Brain microvascular endothelial cell (primary cell): ENCODE measurements at regions not wholly inside any gene's neighbourhood (a gene's known extent, or its start where the extent isn't known, plus 50 kb on each side); places are given as distances from the start of the nearest gene placed in this dataset.
"Not testable (repeated sequence)": the region's sequence is repeated elsewhere in the genome, so short reads cannot be mapped to it uniquely, and the experiment has no call there.

Source experiments
- DNase-seq: peaks from one replicate; pipeline ENCODE4 v3.0.0-alpha.2; 2020
- H3K27ac ChIP-seq: fragments of 250-450 bp; sonication (Bioruptor Pico); 2 replicates; pipeline ENCODE4 v1.5.1; 2020; ENCODE audit warnings: mild to moderate bottlenecking, moderate library complexity
- H3K27me3 ChIP-seq: fragments of 250-450 bp; sonication (Bioruptor Pico); replicated peaks from 2 replicates; pipeline ENCODE4 v1.5.1; 2020; ENCODE audit warnings: mild to moderate bottlenecking
- H3K36me3 ChIP-seq: fragments of 250-450 bp; sonication (Bioruptor Pico); replicated peaks from 2 replicates; pipeline ENCODE4 v1.5.1; 2020; ENCODE audit warnings: mild to moderate bottlenecking
- H3K4me3 ChIP-seq: 2 replicates; pipeline ENCODE4 v1.5.1; 2011; ENCODE audit warnings: low read depth, mild to moderate bottlenecking, control low read depth, low read length, moderate library complexity
- CTCF ChIP-seq: IDR thresholded peaks from 2 replicates; pipeline ENCODE4 v1.5.1; 2011; ENCODE audit warnings: low read depth, mild to moderate bottlenecking, moderate library complexity, low read length, control low read depth, inconsistent platforms; ENCODE audit errors: missing control alignments
- in situ Hi-C: cut with HindIII; loops from 2 replicates; pipeline ENCODE4 v1.10.0; 2017; ENCODE audit warnings: low sequenced_read_pairs, low pct_ligation_motif_present

- in situ Hi-C loops: no loop called here
These were observed 1045.3 kb downstream of the TSN start for GRCh38 chr2:122800781-122801180.

GRCh38 chr2:122804494-122804893 is 1049.0 kb downstream of the TSN start:
- Histone ChIP-seq H3K27me3 (no peaks in the 10 kb centered on the region), H3K4me3 (no peak overlapping the region), H3K36me3 (no peaks in the 10 kb centered on the region), H3K27ac (no peak overlapping the region)
- no peak for TF ChIP-seq CTCF
- in situ Hi-C loops: no loop called here
- DNase-seq: peak; percentile 0

More at GRCh38 chr2:122800781-122801180, 1045.3 kb downstream of the TSN start:
- no peak overlapping the region for H3K4me3 ChIP-seq
- TF ChIP-seq CTCF: no peak
- no peak overlapping the region for H3K27ac ChIP-seq
- no peaks in the 10 kb centered on the region for H3K36me3 ChIP-seq
- no peak for DNase-seq
- H3K27me3 ChIP-seq: no peaks in the 10 kb centered on the region

- no peak for DNase-seq
- Histone ChIP-seq H3K27me3 (no peaks in the 10 kb centered on the region), H3K36me3 (no peaks in the 10 kb centered on the region), H3K27ac (no peak overlapping the region), H3K4me3 (no peak overlapping the region)
- in situ Hi-C loops: no loop called here
- TF ChIP-seq CTCF: no peak
These were observed 1049.9 kb downstream of the TSN start for GRCh38 chr2:122805346-122805745.

- no peak for TF ChIP-seq CTCF
- no peak overlapping the region for H3K4me3 ChIP-seq
- in situ Hi-C loops: no loop called here
- no peaks in the 10 kb centered on the region for H3K36me3 ChIP-seq
- no peaks in the 10 kb centered on the region for H3K27me3 ChIP-seq
- no peak for DNase-seq
- H3K27ac ChIP-seq: no peak overlapping the region
These were observed 1053.0 kb downstream of the TSN start for GRCh38 chr2:122808286-122808969.

GRCh38 chr2:122812214-122812613 is 1056.8 kb downstream of the TSN start:
- H3K36me3 ChIP-seq, H3K4me3 ChIP-seq, DNase-seq, in situ Hi-C loops, H3K27ac ChIP-seq, H3K27me3 ChIP-seq: not testable (repeated sequence)

GRCh38 chr2:122815120-122815519 is 1059.7 kb downstream of the TSN start:
- no peaks in the 10 kb centered on the region for H3K36me3 ChIP-seq
- no peak overlapping the region for H3K27ac ChIP-seq
- no peak for DNase-seq
- no peak for TF ChIP-seq CTCF
- H3K27me3 ChIP-seq: no peaks in the 10 kb centered on the region
- in situ Hi-C loops: no loop called here
- H3K4me3 ChIP-seq: no peak overlapping the region
